ENCODE measurements at regions not wholly inside any gene's neighbourhood (a gene's known extent, or its start where the extent isn't known, plus 50 kb on each side); places are given as distances from the start of the nearest gene placed in this dataset.

DNA sequence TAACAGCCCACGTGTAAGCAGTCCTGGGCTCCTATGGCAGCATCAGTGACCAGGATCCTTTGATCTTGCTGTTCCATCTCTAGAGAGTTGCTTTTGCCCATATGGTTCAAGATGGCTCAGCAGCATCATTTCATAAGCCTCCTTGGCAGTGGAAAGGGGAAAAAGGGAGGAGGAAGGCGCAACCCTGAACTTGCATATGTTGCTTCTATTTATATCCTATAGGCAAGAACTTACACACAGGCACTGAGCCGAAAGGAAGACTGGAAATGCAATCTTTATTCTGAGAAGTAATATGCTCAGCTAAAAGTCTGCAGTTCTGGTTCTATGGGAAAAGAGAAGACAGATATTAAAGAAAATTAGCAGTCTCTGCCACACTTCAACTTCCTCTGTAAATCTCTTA, 167.7 kb upstream of the PLXNC1 start:
- H2BK15ac ChIP-seq (ENCODE audit: low read depth, low read length), result no peak overlapping the region
- Mint-ChIP-seq H3K9me3 (peaks cover 4 to 6% of the 10 kb centered on the region in 2 experiments; a peak in 4 of 5 replicates), H3K27ac (no peak overlapping the region), H3K27me3 (ENCODE audit: low read depth) (no peaks in the 10 kb centered on the region; the same call in 1 of the 2 replicates), H3K4me1 (peaks cover 7 to 9% of the 10 kb centered on the region in 2 experiments), H3K4me3 (no peak overlapping the region), H3K36me3 (ENCODE audit: insufficient read depth in 1 of 3, low read depth in 3 of 3) (peaks cover 0 to 12% (median 4%) of the 10 kb centered on the region in 3 experiments; a peak in 3 of 7 replicates)
- no peaks in the 10 kb centered on the region for H3K79me2 ChIP-seq (ENCODE audit: insufficient read depth, low read length)
- H4K20me1 ChIP-seq (ENCODE audit: control insufficient read depth, insufficient read depth, insufficient read length), result peaks cover 3% of the 10 kb centered on the region
- H3K4me2 ChIP-seq (ENCODE audit: insufficient read depth, insufficient read length, low read length), result no peak overlapping the region
- H3K18ac ChIP-seq (ENCODE audit: insufficient read length, low read depth, low read length), result no peak overlapping the region
- no peak overlapping the region for H3K23ac ChIP-seq (ENCODE audit: insufficient read length, low read depth, low read length)
- no peak overlapping the region for H3K56ac ChIP-seq (ENCODE audit: insufficient read length, low read depth, low read length)
- H3K27ac ChIP-seq (ENCODE audit: insufficient read length, low read depth, low read length), result no peak overlapping the region
- H3K9me3 ChIP-seq (ENCODE audit: control insufficient read depth, low read depth, low read length), result no peaks in the 10 kb centered on the region
- H2BK20ac ChIP-seq (ENCODE audit: low read depth, low read length, poor library complexity, severe bottlenecking), result no peak overlapping the region
- H4K5ac ChIP-seq (ENCODE audit: insufficient read length, low read depth, low read length), result no peak overlapping the region
- no peak overlapping the region for H2BK5ac ChIP-seq (ENCODE audit: insufficient read length, low read length)
- no peak overlapping the region for H4K91ac ChIP-seq (ENCODE audit: insufficient read length, low read depth, low read length)
- no peak overlapping the region for H2AK5ac ChIP-seq (ENCODE audit: insufficient read length, low read length)
- no peak for DNase-seq
- H3K4me1 ChIP-seq (ENCODE audit: insufficient read depth, low read length), result no peaks in the 10 kb centered on the region
- H3K4ac ChIP-seq (ENCODE audit: low read depth, low read length), result no peak overlapping the region
- H3T11ph ChIP-seq (ENCODE audit: low read length), result no peak overlapping the region
- H3K14ac ChIP-seq (ENCODE audit: insufficient read depth, low read length), result no peak overlapping the region
- no CpG with 5 or more reads among the region's 3 CpGs for WGBS (ENCODE audit: extremely low coverage, insufficient read length, low lambda C conversion rate)
- no peak overlapping the region for H2BK120ac ChIP-seq (ENCODE audit: low read depth, low read length, poor library complexity, severe bottlenecking)
- no peak for TF ChIP-seq CTCF (conservative IDR thresholded peaks at IDR 0.05)
- no peaks in the 10 kb centered on the region for H3K23me2 ChIP-seq (ENCODE audit: insufficient read length, low read depth, low read length, poor library complexity, severe bottlenecking)
- H4K8ac ChIP-seq (replicated peaks; ENCODE audit: insufficient read length, low read depth, low read length), result no peak overlapping the region
- no peaks in the 10 kb centered on the region for H3K27me3 ChIP-seq (ENCODE audit: insufficient read depth, low read length)
- no peak overlapping the region for H3K9ac ChIP-seq (ENCODE audit: extremely low read depth, insufficient read length, low read length)
- H2BK12ac ChIP-seq (ENCODE audit: insufficient read length, low read depth, low read length), result no peak overlapping the region
- H2AFZ ChIP-seq (ENCODE audit: low read length), result no peak overlapping the region
- no peaks in the 10 kb centered on the region for H3K79me1 ChIP-seq (ENCODE audit: insufficient read depth, low read depth, low read length, poor library complexity, severe bottlenecking)

All from H9 (cell line).